DND-41 (cell line): ENCODE measurements at regions not wholly inside any gene's neighbourhood (a gene's known extent, or its start where the extent isn't known, plus 50 kb on each side); places are given as distances from the start of the nearest gene placed in this dataset.

Source experiments
- ATAC-seq: fragments of 200-7000 bp; cut with Tn5 transposase; 3 replicates; pipeline ENCODE4 v1.9.1; 2021; ENCODE audit warnings: low read depth; ENCODE audit not compliant: insufficient read depth
- DNase-seq: peaks from one replicate; pipeline ENCODE4 v3.0.0-alpha.2; 2020
- H2AFZ ChIP-seq: 2 replicates; pipeline ENCODE4 v1.6.0; 2012; ENCODE audit warnings: low read depth, low read length
- H3K27ac ChIP-seq: 2 replicates; pipeline ENCODE4 v1.5.1; 2012; ENCODE audit warnings: low read length, inconsistent platforms
- H3K27me3 ChIP-seq: fragments of 200-600 bp; sonication (generic); 2 replicates; pipeline ENCODE4 v1.6.0; 2012; ENCODE audit warnings: low read length, mild to moderate bottlenecking, inconsistent platforms; ENCODE audit not compliant: insufficient read depth, poor library complexity
- H3K36me3 ChIP-seq: 2 replicates; pipeline ENCODE4 v1.5.1; 2012; ENCODE audit warnings: low read length, inconsistent platforms; ENCODE audit not compliant: insufficient read depth
- H3K4me1 ChIP-seq: 2 replicates; pipeline ENCODE4 v1.5.1; 2012; ENCODE audit warnings: mild to moderate bottlenecking, low read length; ENCODE audit not compliant: insufficient read depth
- H3K4me2 ChIP-seq: 2 replicates; pipeline ENCODE4 v1.6.0; 2012; ENCODE audit warnings: mild to moderate bottlenecking, moderate library complexity, low read length, inconsistent platforms; ENCODE audit not compliant: insufficient read depth
- H3K4me3 ChIP-seq, 2 experiments: fragments of 200-600 bp in 1 of 2; shearing (Covaris generic) in 1 of 2; 2 replicates each; pipeline ENCODE4 v1.5.1; 2012 to 2016; ENCODE audit warnings: inconsistent platforms in 2 of 2, low read length in 2 of 2, mild to moderate bottlenecking in 2 of 2, low read depth in 1 of 2, moderate library complexity in 1 of 2
- H3K79me2 ChIP-seq: 2 replicates; pipeline ENCODE4 v1.6.0; 2012; ENCODE audit warnings: low read length, inconsistent platforms; ENCODE audit not compliant: insufficient read depth
- H3K9ac ChIP-seq: 2 replicates; pipeline ENCODE4 v1.6.0; 2012; ENCODE audit warnings: low read depth, mild to moderate bottlenecking, inconsistent platforms, low read length, moderate library complexity
- H3K9me3 ChIP-seq: 2 replicates; pipeline ENCODE4 v1.5.1; 2012; ENCODE audit warnings: low read length, moderate library complexity, mild to moderate bottlenecking, inconsistent platforms; ENCODE audit not compliant: insufficient read depth, severe bottlenecking
- H4K20me1 ChIP-seq: 2 replicates; pipeline ENCODE4 v1.6.0; 2012; ENCODE audit warnings: low read length; ENCODE audit not compliant: insufficient read depth
- CTCF ChIP-seq: IDR thresholded peaks from 2 replicates; pipeline ENCODE4 v1.5.1; 2012; ENCODE audit warnings: borderline replicate concordance, low read length, moderate library complexity, mild to moderate bottlenecking; ENCODE audit not compliant: poor library complexity, severe bottlenecking; ENCODE audit errors: extremely low read depth
- EZH2 ChIP-seq: IDR thresholded peaks from 3 replicates; pipeline ENCODE4 v1.6.1; 2012; ENCODE audit warnings: borderline replicate concordance, low read depth, mild to moderate bottlenecking, moderate library complexity, low read length, inconsistent platforms; ENCODE audit not compliant: severe bottlenecking

GRCh38 chr21:41031701-41032220 lies 136.2 kb upstream of the BACE2 start:
- no peaks in the 10 kb centered on the region for H3K4me1 ChIP-seq
- H3K27ac ChIP-seq, result no peak overlapping the region
- H3K36me3 ChIP-seq, result no peaks in the 10 kb centered on the region
- H3K9ac ChIP-seq, result no peak overlapping the region
- DNase-seq, result no peak
- no peak overlapping the region for H3K4me2 ChIP-seq
- peaks cover 3% of the 10 kb centered on the region for H3K27me3 ChIP-seq
- no peak for ATAC-seq
- H3K9me3 ChIP-seq, result no peaks in the 10 kb centered on the region
- TF ChIP-seq CTCF, result no peak
- TF ChIP-seq EZH2, result no peak
- H3K79me2 ChIP-seq, result no peaks in the 10 kb centered on the region
- no peak overlapping the region for H2AFZ ChIP-seq
- H4K20me1 ChIP-seq, result no peaks in the 10 kb centered on the region
- H3K4me3 ChIP-seq, result no peak overlapping the region

- H3K27me3 ChIP-seq, result peaks cover 7% of the 10 kb centered on the region
- no peak overlapping the region for H3K4me2 ChIP-seq
- ATAC-seq, result no peak
- no peaks in the 10 kb centered on the region for H3K36me3 ChIP-seq
- DNase-seq, result no peak
- no peaks in the 10 kb centered on the region for H3K4me1 ChIP-seq
- H3K9ac ChIP-seq, result no peak overlapping the region
- H3K79me2 ChIP-seq, result no peaks in the 10 kb centered on the region
- TF ChIP-seq CTCF (no peak), EZH2 (no peak)
- H2AFZ ChIP-seq, result no peak overlapping the region
- H3K27ac ChIP-seq, result no peak overlapping the region
- H3K4me3 ChIP-seq, result no peak overlapping the region
- no peaks in the 10 kb centered on the region for H4K20me1 ChIP-seq
- no peaks in the 10 kb centered on the region for H3K9me3 ChIP-seq
Measured at GRCh38 chr21:41032541-41032940, 135.4 kb upstream of the BACE2 start.

- no peak overlapping the region; the same call in 1 of the 2 replicates for H2AFZ ChIP-seq
- no peaks in the 10 kb centered on the region for H4K20me1 ChIP-seq
- no peak overlapping the region for H3K4me3 ChIP-seq
- ATAC-seq (no peak), DNase-seq (no peak)
- no peaks in the 10 kb centered on the region for H3K4me1 ChIP-seq
- H3K79me2 ChIP-seq, result no peaks in the 10 kb centered on the region
- H3K36me3 ChIP-seq, result no peaks in the 10 kb centered on the region
- H3K4me2 ChIP-seq, result no peak overlapping the region
- H3K27me3 ChIP-seq, result peaks cover 4% of the 10 kb centered on the region
- TF ChIP-seq EZH2, result no peak
- TF ChIP-seq CTCF, result no peak
- H3K27ac ChIP-seq, result no peak overlapping the region
- no peaks in the 10 kb centered on the region for H3K9me3 ChIP-seq
- H3K9ac ChIP-seq, result no peak overlapping the region
Measured at GRCh38 chr21:41037212-41037611, 130.7 kb upstream of the BACE2 start.

- H3K9me3 ChIP-seq, result no peaks in the 10 kb centered on the region
- no peak for ATAC-seq
- H3K4me2 ChIP-seq, result no peak overlapping the region
- H3K79me2 ChIP-seq, result no peaks in the 10 kb centered on the region
- DNase-seq, result no peak
- H3K4me3 ChIP-seq, result no peak overlapping the region
- TF ChIP-seq EZH2 (no peak), CTCF (no peak)
- no peak overlapping the region for H3K27ac ChIP-seq
- peaks cover 5% of the 10 kb centered on the region for H3K27me3 ChIP-seq
- no peak overlapping the region for H2AFZ ChIP-seq
- no peaks in the 10 kb centered on the region for H4K20me1 ChIP-seq
- H3K4me1 ChIP-seq, result no peaks in the 10 kb centered on the region
- no peak overlapping the region for H3K9ac ChIP-seq
- no peaks in the 10 kb centered on the region for H3K36me3 ChIP-seq
Measured at GRCh38 chr21:41037936-41038335, 130.0 kb upstream of the BACE2 start.
